Activated T-helper 17 cell treated with anti-CD3 and anti-CD28 coated beads, Interleukin-2, amount 50 U/mL, for 72 hours (primary cell): ENCODE measurements at regions not wholly inside any gene's neighbourhood (a gene's known extent, or its start where the extent isn't known, plus 50 kb on each side); places are given as distances from the start of the nearest gene placed in this dataset.
"Not testable (repeated sequence)": the region's sequence is repeated elsewhere in the genome, so short reads cannot be mapped to it uniquely, and the experiment has no call there.

Experiments
- ATAC-seq: fragments of 150-1000 bp; cut with Tn5 transposase; replicated peaks from 2 replicates; pipeline ENCODE4 v1.10.0; 2021; ENCODE audit warnings: mild to moderate bottlenecking, moderate library complexity
- H3K27ac Mint-ChIP-seq: one replicate; pipeline ENCODE4 v1.8.0; 2022; ENCODE audit warnings: mixed read lengths
- H3K27me3 Mint-ChIP-seq: one replicate; pipeline ENCODE4 v1.8.0; 2022; ENCODE audit warnings: mixed read lengths
- H3K36me3 Mint-ChIP-seq: one replicate; pipeline ENCODE4 v1.8.0; 2022; ENCODE audit warnings: low read depth, mild to moderate bottlenecking, mixed read lengths
- H3K4me1 Mint-ChIP-seq: one replicate; pipeline ENCODE4 v1.8.0; 2022; ENCODE audit warnings: mixed read lengths
- H3K4me3 Mint-ChIP-seq: one replicate; pipeline ENCODE4 v1.8.0; 2022; ENCODE audit warnings: mild to moderate bottlenecking, mixed read lengths
- H3K9me3 Mint-ChIP-seq: one replicate; pipeline ENCODE4 v1.8.0; 2022; ENCODE audit warnings: mixed read lengths

DNA sequence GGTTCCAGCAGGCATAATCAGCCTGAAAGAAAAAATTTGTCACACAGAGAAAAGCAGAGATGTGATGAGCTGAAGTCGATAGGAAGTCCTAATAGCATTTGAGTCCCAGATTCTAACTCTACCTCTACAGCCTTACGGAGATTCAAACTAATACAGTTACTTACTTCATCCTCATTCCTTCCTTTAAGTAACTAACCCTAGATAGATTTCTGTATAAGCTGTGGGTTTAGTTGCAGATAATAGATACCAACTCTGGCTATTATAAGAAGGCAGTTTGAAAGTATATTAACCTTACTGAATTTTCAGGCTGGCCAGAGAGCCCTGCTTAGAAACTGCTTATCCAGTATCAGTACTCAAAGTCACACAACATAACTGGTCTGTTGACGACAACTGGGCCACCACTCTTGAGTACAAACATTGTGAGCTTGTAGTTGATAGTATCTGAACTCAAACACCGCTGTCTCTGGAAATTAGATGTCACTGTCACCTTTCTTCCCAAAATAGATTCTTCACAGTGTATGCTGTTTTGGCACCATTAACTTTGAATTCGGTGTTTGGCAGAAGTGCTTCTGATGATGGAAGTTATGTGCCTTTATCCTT lies 484.3 kb downstream of the DIPK2A start:
- no peak overlapping the region for H3K27ac Mint-ChIP-seq
- H3K4me1 Mint-ChIP-seq, result no peaks in the 10 kb centered on the region
- H3K27me3 Mint-ChIP-seq, result peaks cover 9% of the 10 kb centered on the region
- ATAC-seq, result no peak
- H3K4me3 Mint-ChIP-seq, result no peak overlapping the region
- peaks cover 11% of the 10 kb centered on the region for H3K9me3 Mint-ChIP-seq
- H3K36me3 Mint-ChIP-seq, result no peaks in the 10 kb centered on the region

DNA sequence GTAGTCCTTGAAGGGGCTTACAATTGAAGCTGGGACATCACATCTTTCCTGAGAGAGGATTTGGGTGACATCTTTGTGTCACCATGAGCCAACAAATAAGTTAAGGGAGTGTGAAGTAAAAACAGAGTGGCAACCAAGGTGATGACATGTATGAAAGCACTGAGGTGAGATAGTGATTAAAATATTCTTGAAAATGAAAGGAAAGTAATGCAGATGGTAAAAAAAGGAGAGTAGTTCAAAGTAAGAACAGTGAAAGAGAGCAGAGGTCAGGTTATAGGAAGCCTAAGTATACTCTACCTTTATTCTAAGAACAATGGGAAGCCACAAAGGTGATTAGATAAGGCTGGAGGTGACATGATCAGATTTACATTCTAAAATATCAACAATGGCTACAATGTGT lies 486.1 kb downstream of the DIPK2A start:
- Mint-ChIP-seq H3K4me3 (no peak overlapping the region), H3K36me3 (no peaks in the 10 kb centered on the region), H3K27ac (no peak overlapping the region), H3K27me3 (peaks cover 9% of the 10 kb centered on the region), H3K9me3 (peaks cover 11% of the 10 kb centered on the region), H3K4me1 (no peaks in the 10 kb centered on the region)
- ATAC-seq, result no peak

DNA sequence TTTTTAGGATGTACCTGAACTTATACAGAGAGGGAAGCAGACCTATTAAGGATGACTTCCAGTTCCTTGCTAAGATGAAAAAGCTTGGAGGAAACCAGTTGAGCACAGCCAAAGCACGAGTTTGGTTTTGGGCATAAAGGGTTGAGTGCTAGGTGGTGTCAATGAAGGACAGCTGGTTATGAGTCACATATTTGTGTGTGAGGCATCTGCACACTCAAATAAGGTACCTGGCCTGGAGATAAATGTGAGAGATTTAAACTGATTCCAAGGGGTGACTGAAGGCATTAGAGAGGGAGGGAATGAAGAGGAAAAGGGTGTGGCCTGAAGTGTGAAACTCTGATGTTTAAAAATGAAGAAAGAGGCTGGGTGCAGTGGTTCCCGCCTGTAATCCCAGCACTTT lies 486.7 kb downstream of the DIPK2A start:
- Mint-ChIP-seq H3K36me3 (no peaks in the 10 kb centered on the region), H3K4me3 (no peak overlapping the region), H3K9me3 (peaks cover 11% of the 10 kb centered on the region), H3K27me3 (peaks cover 9% of the 10 kb centered on the region), H3K27ac (no peak overlapping the region), H3K4me1 (no peaks in the 10 kb centered on the region)
- no peak for ATAC-seq

DNA sequence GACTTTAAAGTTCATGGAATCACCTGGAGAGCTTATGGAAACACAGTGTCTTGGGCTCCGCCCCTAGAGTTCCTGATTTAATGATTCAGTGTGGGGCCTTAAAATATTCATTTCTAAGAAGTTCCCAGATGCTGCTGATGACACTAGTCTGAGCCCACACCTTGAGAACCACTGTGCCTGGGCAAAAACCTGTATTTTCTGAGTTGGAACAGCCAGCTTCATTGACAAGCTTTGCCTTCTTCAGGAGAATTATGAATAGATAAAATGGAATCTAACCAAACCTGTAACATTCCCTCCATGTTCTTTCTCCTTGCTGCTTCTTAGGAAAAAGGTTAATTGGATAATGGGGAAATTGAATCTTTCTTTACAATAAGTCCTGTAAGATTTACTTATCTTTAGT lies 490.7 kb downstream of the DIPK2A start:
- no peaks in the 10 kb centered on the region for H3K4me1 Mint-ChIP-seq
- H3K27ac Mint-ChIP-seq, result no peak overlapping the region
- peaks cover 8% of the 10 kb centered on the region for H3K9me3 Mint-ChIP-seq
- H3K4me3 Mint-ChIP-seq, result no peak overlapping the region
- no peak for ATAC-seq
- no peaks in the 10 kb centered on the region for H3K36me3 Mint-ChIP-seq
- peaks cover 6% of the 10 kb centered on the region for H3K27me3 Mint-ChIP-seq

DNA sequence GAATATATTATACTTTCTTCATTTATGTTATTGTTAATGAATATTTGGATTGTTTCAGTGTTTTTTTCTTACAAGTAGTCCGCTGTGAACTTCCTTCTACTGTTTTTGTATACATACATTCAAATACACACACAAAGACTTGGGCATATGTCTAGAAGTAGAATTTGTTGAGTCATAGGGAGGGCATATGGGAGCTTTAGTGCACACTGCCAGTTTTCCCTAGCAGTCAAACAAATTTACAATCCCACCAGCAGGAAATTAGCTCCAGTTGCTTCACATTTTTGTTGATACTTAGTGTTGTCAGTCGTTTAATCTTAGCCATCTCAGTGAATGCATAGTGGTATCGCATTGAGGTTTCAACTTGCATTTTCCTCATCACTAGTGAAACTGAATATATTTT lies 492.3 kb downstream of the DIPK2A start:
- H3K27me3 Mint-ChIP-seq, result no peaks in the 10 kb centered on the region
- H3K27ac Mint-ChIP-seq, result no peak overlapping the region
- no peak overlapping the region for H3K4me3 Mint-ChIP-seq
- no peaks in the 10 kb centered on the region for H3K9me3 Mint-ChIP-seq
- H3K4me1 Mint-ChIP-seq, result no peaks in the 10 kb centered on the region
- ATAC-seq, result no peak
- H3K36me3 Mint-ChIP-seq, result no peaks in the 10 kb centered on the region

DNA sequence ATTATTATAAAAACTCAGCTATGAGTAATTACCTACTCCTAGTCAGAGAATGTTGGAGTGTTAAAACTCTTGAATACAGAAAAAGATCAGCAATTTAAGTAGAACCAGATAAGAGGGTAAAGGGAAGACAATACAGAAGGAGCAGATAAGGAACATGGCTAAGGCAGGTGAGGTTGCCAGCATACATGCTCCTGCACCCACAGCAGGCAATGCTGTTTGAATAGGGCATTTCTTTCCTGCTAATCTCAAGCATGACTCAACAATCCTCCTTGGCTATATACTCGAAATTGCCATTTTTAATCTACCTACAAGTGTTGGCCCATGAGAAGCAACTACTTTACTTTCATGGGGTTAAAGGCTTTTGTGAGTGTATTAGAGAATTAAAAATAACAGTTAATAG lies 494.5 kb downstream of the DIPK2A start:
- Mint-ChIP-seq H3K4me1 (no peaks in the 10 kb centered on the region), H3K27ac (no peak overlapping the region), H3K27me3 (no peaks in the 10 kb centered on the region), H3K36me3 (no peaks in the 10 kb centered on the region), H3K4me3 (no peak overlapping the region), H3K9me3 (no peaks in the 10 kb centered on the region)
- no peak for ATAC-seq

DNA sequence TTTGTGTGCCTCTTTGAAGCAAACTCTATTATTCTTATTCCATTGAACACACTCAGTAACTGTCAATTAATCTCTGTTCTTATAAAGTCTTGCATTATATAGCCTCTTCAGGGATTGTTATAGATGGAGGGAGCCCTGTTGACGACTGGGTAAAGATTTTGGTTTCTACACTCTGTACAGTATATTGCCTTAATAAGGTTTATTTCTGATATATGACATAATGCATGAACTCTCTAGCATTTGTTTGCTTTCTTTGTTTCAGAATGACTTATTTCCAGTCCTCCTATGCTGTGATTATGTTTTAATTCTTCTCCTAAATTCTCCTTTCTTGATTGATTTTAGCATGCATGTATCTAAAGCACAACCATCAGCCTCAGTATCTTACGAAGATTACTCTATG lies 494.9 kb downstream of the DIPK2A start:
- Mint-ChIP-seq H3K36me3 (no peaks in the 10 kb centered on the region), H3K27ac (no peak overlapping the region)
- no peak for ATAC-seq

DNA sequence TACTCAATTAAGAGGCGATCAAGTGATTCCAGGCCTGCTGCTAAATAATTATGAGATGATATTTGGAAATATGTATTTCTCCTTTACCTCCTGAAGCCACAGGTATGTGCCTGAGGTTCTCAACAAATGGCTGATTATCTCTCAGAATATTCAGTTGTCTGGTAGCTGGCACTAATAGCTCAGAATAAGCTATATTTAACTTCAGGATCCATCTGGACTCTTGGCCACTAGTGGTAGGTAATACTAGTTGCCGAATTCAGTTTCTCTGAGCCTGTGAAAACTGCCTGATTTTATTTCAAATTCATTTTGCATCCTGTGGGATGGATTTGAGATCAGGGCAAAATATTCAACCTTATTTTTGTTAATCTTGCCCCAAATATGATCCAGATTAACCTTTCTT lies 499.0 kb downstream of the DIPK2A start:
- ATAC-seq, result no peak
- H3K9me3 Mint-ChIP-seq, result no peaks in the 10 kb centered on the region
- no peaks in the 10 kb centered on the region for H3K4me1 Mint-ChIP-seq
- H3K27me3 Mint-ChIP-seq, result no peaks in the 10 kb centered on the region
- no peaks in the 10 kb centered on the region for H3K36me3 Mint-ChIP-seq
- no peak overlapping the region for H3K27ac Mint-ChIP-seq
- no peak overlapping the region for H3K4me3 Mint-ChIP-seq

More for the DNA sequence above, 494.9 kb downstream of the DIPK2A start:
- H3K4me3 Mint-ChIP-seq, result no peak overlapping the region
- no peaks in the 10 kb centered on the region for H3K9me3 Mint-ChIP-seq
- no peaks in the 10 kb centered on the region for H3K27me3 Mint-ChIP-seq
- no peaks in the 10 kb centered on the region for H3K4me1 Mint-ChIP-seq

DNA sequence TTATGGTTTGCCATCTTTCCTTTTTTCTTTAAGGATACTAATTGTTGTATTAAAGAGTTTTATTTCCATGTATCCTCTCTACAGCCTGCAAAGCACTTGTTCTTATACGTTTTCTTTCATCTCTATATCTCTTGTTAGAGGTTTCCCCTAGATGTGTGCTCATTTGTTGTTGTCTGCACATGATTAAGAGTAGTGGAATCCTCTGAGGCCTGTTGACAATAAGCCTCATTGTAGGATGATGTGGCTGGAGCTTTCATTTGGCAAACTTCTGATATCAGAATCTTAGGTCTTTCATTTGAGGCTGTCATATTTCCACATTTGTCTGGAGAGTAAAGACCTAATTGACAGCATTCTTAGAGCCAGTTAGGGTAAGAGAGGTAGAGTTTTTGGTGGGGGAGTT lies 506.0 kb downstream of the DIPK2A start:
- Mint-ChIP-seq H3K36me3 (no peaks in the 10 kb centered on the region), H3K4me3 (no peak overlapping the region), H3K27me3 (peaks cover 6% of the 10 kb centered on the region), H3K4me1 (no peaks in the 10 kb centered on the region), H3K27ac (no peak overlapping the region), H3K9me3 (no peaks in the 10 kb centered on the region)
- ATAC-seq, result no peak

DNA sequence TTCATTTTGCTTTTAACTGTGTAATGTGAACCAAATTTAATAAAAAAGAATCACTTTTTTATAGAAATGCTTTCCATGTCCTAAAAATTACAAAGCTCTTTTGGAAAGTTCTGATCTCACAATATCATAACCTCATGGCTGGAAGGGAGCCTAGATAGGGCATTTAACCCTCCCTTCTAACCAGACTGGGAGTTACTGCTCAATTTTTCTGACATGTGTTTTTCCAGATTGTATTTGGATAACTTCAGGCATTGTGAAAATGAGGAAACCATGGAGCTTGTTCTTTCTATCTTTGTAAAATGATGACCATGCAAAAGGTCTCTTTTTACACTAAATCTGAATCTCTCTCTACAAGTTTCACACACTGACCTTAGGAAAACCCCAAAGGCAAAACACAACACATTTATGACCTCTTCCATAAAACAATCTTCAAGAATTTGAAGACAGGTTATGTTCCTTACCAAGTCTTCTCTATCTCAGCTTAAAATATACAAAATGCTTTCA lies 508.8 kb downstream of the DIPK2A start:
- Mint-ChIP-seq H3K4me1 (no peaks in the 10 kb centered on the region), H3K36me3 (no peaks in the 10 kb centered on the region), H3K27me3 (peaks cover 6% of the 10 kb centered on the region), H3K9me3 (no peaks in the 10 kb centered on the region), H3K27ac (no peak overlapping the region), H3K4me3 (no peak overlapping the region)
- no peak for ATAC-seq

DNA sequence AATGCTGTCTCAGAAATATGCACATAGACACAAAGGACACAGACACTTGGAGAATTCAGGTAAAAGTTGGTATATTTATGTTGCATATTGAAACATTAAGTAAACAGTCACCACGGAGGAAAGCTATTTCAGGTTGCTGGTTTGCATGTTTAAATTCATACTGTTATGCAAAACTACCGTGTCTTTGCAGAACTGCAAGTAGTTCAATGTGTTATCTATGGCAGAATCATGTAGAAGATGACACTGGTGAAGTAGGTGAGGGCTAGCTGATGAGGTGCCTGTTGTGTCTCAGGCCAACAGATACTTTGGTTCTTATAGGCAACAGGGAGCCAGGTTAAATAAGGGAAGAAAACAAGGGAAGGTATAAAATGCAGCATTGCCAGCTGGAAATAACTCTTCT lies 511.3 kb downstream of the DIPK2A start:
- no peaks in the 10 kb centered on the region for H3K36me3 Mint-ChIP-seq
- H3K27me3 Mint-ChIP-seq, result peaks cover 3% of the 10 kb centered on the region
- ATAC-seq, result no peak
- H3K4me1 Mint-ChIP-seq, result no peaks in the 10 kb centered on the region
- H3K9me3 Mint-ChIP-seq, result no peaks in the 10 kb centered on the region
- no peak overlapping the region for H3K4me3 Mint-ChIP-seq
- H3K27ac Mint-ChIP-seq, result no peak overlapping the region

DNA sequence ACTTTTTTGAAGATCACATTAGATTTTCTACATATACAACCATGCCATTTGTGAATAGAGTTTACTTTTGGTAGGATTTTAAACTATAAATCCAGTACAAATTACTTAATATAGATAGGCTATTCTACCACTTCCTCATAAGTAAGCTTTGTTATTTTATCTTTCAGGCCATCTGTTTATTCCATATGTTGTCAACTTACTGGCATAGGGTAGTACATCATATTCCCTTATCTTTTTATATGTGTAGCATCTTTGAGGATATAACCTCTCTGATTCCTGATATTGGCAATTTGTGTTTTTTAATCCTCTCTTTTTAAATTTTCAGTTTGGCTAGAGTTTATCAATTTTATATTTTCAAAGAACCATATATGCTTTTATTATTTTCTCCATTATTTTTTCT lies 515.4 kb downstream of the DIPK2A start:
- Mint-ChIP-seq H3K27me3 (no peaks in the 10 kb centered on the region), H3K4me1 (no peaks in the 10 kb centered on the region), H3K4me3 (no peak overlapping the region), H3K9me3 (no peaks in the 10 kb centered on the region), H3K36me3 (no peaks in the 10 kb centered on the region), H3K27ac (no peak overlapping the region)
- no peak for ATAC-seq

DNA sequence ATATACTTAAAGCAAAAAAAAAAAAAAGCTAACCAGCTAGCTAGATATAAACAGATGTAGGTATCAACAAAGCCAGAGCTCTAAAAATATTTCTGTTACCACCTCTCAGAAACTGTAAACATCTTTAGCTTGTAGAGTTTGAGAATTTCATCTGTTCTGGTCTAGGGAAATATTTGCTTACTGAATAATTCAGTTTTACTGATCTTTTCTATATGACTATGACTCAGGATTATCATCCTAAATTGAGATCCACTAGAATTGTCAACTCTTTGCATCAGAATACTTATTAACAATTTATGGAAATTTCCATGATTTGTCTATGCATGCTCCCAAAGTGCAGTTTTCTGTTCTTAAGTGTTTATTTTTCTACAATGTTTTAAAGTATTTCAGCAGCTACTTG lies 517.3 kb downstream of the DIPK2A start:
- Mint-ChIP-seq H3K4me3 (no peak overlapping the region), H3K27me3 (no peaks in the 10 kb centered on the region), H3K4me1 (no peaks in the 10 kb centered on the region), H3K9me3 (no peaks in the 10 kb centered on the region), H3K36me3 (no peaks in the 10 kb centered on the region), H3K27ac (no peak overlapping the region)
- no peak for ATAC-seq

DNA sequence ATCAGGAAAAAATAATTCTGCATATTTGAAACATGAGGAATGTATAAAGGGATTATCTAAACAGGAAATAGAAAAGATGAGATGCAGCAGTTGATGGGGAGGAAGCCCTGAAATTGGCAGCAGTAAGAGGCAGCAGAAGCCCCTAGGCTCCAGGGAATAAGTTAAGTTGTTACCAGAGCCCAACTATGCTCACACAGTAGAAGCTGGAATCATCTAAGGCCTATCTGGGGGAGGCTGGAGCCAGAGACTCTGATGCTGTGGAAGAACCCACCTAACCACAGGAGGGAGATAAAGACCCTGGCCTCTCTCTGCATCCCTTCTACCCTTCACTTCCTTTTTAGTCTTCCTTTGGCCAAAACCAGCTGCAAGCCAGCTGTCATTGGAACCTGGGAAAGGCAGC lies 519.7 kb downstream of the DIPK2A start:
- no peak for ATAC-seq
- Mint-ChIP-seq H3K4me1 (no peaks in the 10 kb centered on the region), H3K27me3 (no peaks in the 10 kb centered on the region), H3K9me3 (no peaks in the 10 kb centered on the region), H3K4me3 (no peak overlapping the region), H3K36me3 (no peaks in the 10 kb centered on the region), H3K27ac (no peak overlapping the region)

DNA sequence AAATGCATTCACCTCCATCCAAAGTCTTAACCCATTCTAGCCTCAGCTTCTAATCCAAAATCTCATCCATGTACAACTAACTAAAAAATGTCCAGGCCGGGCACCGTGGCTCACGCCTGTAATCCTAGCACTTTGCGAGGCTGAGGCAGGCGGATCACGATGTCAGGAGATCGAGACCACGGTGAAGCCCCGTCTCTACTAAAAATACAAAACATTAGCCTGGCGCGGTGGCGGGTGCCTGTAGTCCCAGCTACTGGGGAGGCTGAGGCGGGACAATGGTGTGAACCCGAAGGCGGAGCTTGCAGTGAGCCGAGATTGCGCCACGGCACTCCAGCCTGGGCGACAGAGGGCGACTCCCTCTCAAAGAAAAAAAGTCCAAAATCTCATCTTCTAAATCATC lies 523.0 kb downstream of the DIPK2A start:
- not testable (repeated sequence) for H3K27ac Mint-ChIP-seq, H3K36me3 Mint-ChIP-seq, H3K9me3 Mint-ChIP-seq, H3K4me3 Mint-ChIP-seq, H3K27me3 Mint-ChIP-seq, ATAC-seq, H3K4me1 Mint-ChIP-seq
